HFFc6 (cell line): ENCODE measurements at regions not wholly inside any gene's neighbourhood (a gene's known extent, or its start where the extent isn't known, plus 50 kb on each side); places are given as distances from the start of the nearest gene placed in this dataset.

Experiments used
- DNase-seq: peaks from one replicate; pipeline ENCODE4 v3.0.0-alpha.2; 2018
- H3K27ac Mint-ChIP-seq: 2 replicates; pipeline ENCODE4 v1.8.0; 2020; ENCODE audit warnings: mild to moderate bottlenecking, mixed read lengths
- H3K27me3 Mint-ChIP-seq: 2 replicates; pipeline ENCODE4 v1.8.0; 2021; ENCODE audit warnings: mild to moderate bottlenecking, moderate library complexity, mixed read lengths; ENCODE audit not compliant: insufficient read depth
- H3K36me3 Mint-ChIP-seq: 2 replicates; pipeline ENCODE4 v1.8.0; 2021; ENCODE audit warnings: low read depth, mixed read lengths
- H3K4me1 Mint-ChIP-seq: 2 replicates; pipeline ENCODE4 v1.8.0; 2020; ENCODE audit warnings: low read depth, mixed read lengths
- H3K4me3 Mint-ChIP-seq: 2 replicates; pipeline ENCODE4 v1.8.0; 2020; ENCODE audit warnings: mild to moderate bottlenecking, moderate library complexity, mixed read lengths
- H3K9me3 Mint-ChIP-seq: 2 replicates; pipeline ENCODE4 v1.8.0; 2020; ENCODE audit warnings: mild to moderate bottlenecking, mixed read lengths
- CTCF ChIP-seq: fragments of 200-600 bp; sonication (generic); IDR thresholded peaks from 2 replicates; pipeline ENCODE4 v1.5.0; 2021; ENCODE audit warnings: antibody characterized with exemption, mild to moderate bottlenecking

- peaks cover 33% of the 10 kb centered on the region for H3K9me3 Mint-ChIP-seq
- no peak overlapping the region for H3K4me3 Mint-ChIP-seq
- no peaks in the 10 kb centered on the region for H3K27me3 Mint-ChIP-seq
- H3K4me1 Mint-ChIP-seq = no peaks in the 10 kb centered on the region
- no peak for TF ChIP-seq CTCF
- H3K27ac Mint-ChIP-seq = no peak overlapping the region
- no peaks in the 10 kb centered on the region for H3K36me3 Mint-ChIP-seq
- DNase-seq = no peak
Measured at GRCh38 chr7:89661876-89662275, 492.4 kb upstream of the STEAP1 start.

DNA sequence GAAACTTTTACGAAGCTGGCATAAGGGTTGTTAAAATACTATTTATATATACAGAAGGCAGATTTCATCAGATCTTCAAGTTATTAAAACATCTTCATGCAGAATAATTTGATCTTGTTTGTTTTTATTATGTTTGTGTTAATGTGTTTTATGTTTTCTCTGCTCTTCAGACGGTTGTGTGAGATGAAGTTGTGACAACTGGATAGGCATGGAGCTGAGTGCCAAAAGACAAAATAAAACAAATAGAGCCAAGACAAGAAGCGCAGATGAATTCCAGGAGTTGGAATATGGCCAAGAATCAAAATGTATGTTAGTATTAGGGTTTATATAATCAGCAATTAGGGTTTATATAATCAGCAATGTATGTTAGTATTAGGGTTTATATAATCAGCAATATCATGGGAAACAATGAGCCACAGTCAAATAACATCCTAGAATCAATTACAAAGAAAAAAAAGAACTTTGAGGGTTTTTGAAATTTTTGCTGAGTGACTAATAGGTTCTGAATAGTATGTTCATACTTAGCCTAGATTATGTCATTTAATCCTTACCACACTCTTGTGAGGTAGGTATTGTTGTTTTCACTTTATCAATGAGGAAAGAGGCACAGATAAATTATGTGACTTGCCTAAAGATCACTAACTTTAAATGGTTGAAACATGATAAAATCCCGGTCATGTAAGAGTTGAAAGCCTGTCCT lies 488.0 kb upstream of the STEAP1 start:
- H3K27me3 Mint-ChIP-seq = no peaks in the 10 kb centered on the region

DNA sequence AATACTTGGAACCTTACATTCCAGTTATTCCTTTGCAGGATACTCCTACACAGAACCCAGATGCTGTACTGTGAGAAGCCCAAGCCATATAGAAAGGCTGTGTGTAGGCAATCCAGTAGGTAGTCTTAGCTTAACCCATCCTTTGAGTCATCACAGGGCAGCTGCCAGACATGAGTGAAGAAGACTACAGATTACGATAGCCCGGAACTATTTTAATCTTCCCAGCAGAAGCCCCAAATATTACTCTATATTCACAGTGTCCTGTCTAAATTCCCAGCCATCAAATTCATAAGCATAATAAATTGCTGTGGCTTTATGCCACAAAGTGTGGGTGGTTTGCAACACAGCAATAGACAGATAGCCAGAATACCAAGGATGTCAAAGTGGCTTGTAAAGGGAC lies 474.1 kb upstream of the STEAP1 start:
- Mint-ChIP-seq H3K4me1 (no peaks in the 10 kb centered on the region), H3K9me3 (peaks cover 29% of the 10 kb centered on the region), H3K4me3 (no peak overlapping the region), H3K27ac (no peak overlapping the region), H3K27me3 (no peaks in the 10 kb centered on the region; the same call in 1 of the 2 replicates), H3K36me3 (no peaks in the 10 kb centered on the region; the same call in 1 of the 2 replicates)
- no peak for TF ChIP-seq CTCF
- no peak for DNase-seq

More for the DNA sequence above, 488.0 kb upstream of the STEAP1 start:
- no peak for TF ChIP-seq CTCF
- Mint-ChIP-seq H3K4me1 (no peaks in the 10 kb centered on the region), H3K27ac (no peak overlapping the region), H3K4me3 (no peak overlapping the region), H3K9me3 (peaks cover 55% of the 10 kb centered on the region), H3K36me3 (peaks cover 3% of the 10 kb centered on the region; the same call in 1 of the 2 replicates)
- no peak for DNase-seq

DNA sequence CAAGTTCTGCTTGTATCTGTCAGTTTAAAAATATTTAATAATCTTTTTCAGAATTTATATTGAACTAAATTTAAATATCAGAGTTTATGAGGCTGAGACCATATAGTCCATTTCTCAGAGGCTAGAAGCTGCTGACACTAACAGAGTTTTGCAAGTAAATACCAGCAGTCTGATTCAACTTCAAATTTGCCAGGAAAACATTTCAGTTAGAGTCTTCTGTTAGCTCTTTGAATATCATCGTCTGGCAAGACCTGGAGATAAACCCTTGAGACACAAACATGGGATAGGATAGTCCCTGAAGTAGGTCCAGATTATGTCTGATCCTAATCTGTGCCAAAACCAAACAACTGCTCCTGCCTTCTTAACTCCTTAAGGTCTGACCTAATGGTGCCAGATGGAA lies 472.8 kb upstream of the STEAP1 start:
- H3K36me3 Mint-ChIP-seq = no peaks in the 10 kb centered on the region
- no peak overlapping the region for H3K27ac Mint-ChIP-seq
- no peaks in the 10 kb centered on the region for H3K27me3 Mint-ChIP-seq
- H3K4me1 Mint-ChIP-seq = no peaks in the 10 kb centered on the region
- TF ChIP-seq CTCF = no peak
- peaks cover 16% of the 10 kb centered on the region for H3K9me3 Mint-ChIP-seq
- DNase-seq = no peak
- no peak overlapping the region for H3K4me3 Mint-ChIP-seq

GRCh38 chr7:89685287-89685686 lies 469.0 kb upstream of the STEAP1 start:
- H3K27me3 Mint-ChIP-seq = no peaks in the 10 kb centered on the region
- H3K9me3 Mint-ChIP-seq = peaks cover 11% of the 10 kb centered on the region; the same call in 1 of the 2 replicates
- H3K4me3 Mint-ChIP-seq = no peak overlapping the region

More at GRCh38 chr7:89685287-89685686, 469.0 kb upstream of the STEAP1 start:
- no peak for DNase-seq
- H3K27ac Mint-ChIP-seq = no peak overlapping the region
- no peak for TF ChIP-seq CTCF
- no peaks in the 10 kb centered on the region for H3K36me3 Mint-ChIP-seq
- no peaks in the 10 kb centered on the region for H3K4me1 Mint-ChIP-seq
